HepG2 (cell line): ENCODE measurements at regions not wholly inside any gene's neighbourhood (a gene's known extent, or its start where the extent isn't known, plus 50 kb on each side); places are given as distances from the start of the nearest gene placed in this dataset.
"Not testable (repeated sequence)": the region's sequence is repeated elsewhere in the genome, so short reads cannot be mapped to it uniquely, and the experiment has no call there.

Experiments used
- ATAC-seq: fragments of 200-7000 bp; cut with Tn5 transposase; 3 replicates; pipeline ENCODE4 v1.9.1; 2020; ENCODE audit warnings: mild to moderate bottlenecking, moderate library complexity
- BruUV-seq: library from RNA; stranded (reverse); fragments of 400-500 nt; replicated peaks from 2 replicates; lab custom pipeline; 2021; lab: Mats Ljungman, UMichigan
- CTCF ChIA-PET: fragments of 300-600 bp; formaldehyde crosslinking; extraction: SDS; loops from one replicate; lab custom pipeline; 2021; ENCODE audit warnings: low total read pairs, inconsistent platforms, low intra/inter-chr PET ratio; lab: Yijun Ruan, JAX
- POLR2A ChIA-PET: fragments of 350-600 bp; sonication (Branson Sonifier 250); formaldehyde crosslinking; loops from one replicate; lab custom pipeline; 2020; ENCODE audit warnings: antibody characterized with exemption, inconsistent platforms; lab: Yijun Ruan, JAX
- DNase-seq: peaks from one replicate; pipeline ENCODE4 v3.0.0-alpha.2; 2015; ENCODE audit warnings: low spot score
- FAIRE-seq: peaks from 3 replicates; lab custom pipeline; 2011; peaks lifted over from hg19 to GRCh38; lab: Jason Lieb, UNC
- H2AFZ ChIP-seq: one replicate; pipeline ENCODE4 v1.6.1; 2011; ENCODE audit warnings: low read length, inconsistent platforms
- H3K27ac ChIP-seq: fragments of 300-600 bp; 3 replicates; pipeline ENCODE4 v1.8.0; 2011; ENCODE audit warnings: mixed run types, mild to moderate bottlenecking, mixed read lengths, low read length, inconsistent platforms; ENCODE audit not compliant: insufficient read depth; ENCODE audit errors: extremely low read length
- H3K27me3 ChIP-seq, 2 experiments: fragments of 200-600 bp in 1 of 2; 2 replicates in 1 of 2; 3 replicates in 1 of 2; pipeline versions ENCODE4 v1.6.0 to v1.8.0; 2011; ENCODE audit warnings: low read length in 2 of 2, mild to moderate bottlenecking in 2 of 2, moderate library complexity in 2 of 2, inconsistent platforms in 1 of 2; ENCODE audit not compliant: insufficient read depth in 2 of 2, control insufficient read depth in 1 of 2
- H3K36me3 ChIP-seq, 2 experiments: fragments of 200-600 bp in 1 of 2; replicated peaks in 1 of 2; 2 replicates in 1 of 2; 3 replicates in 1 of 2; pipeline versions ENCODE4 v1.5.1 to v1.8.0; 2011; ENCODE audit warnings: low read length in 2 of 2, inconsistent platforms in 1 of 2; ENCODE audit not compliant: insufficient read depth in 2 of 2, control insufficient read depth in 1 of 2
- H3K4me1 ChIP-seq: 2 replicates; pipeline ENCODE4 v1.5.1; 2012; ENCODE audit warnings: low read length, inconsistent platforms; ENCODE audit not compliant: insufficient read depth
- H3K4me2 ChIP-seq: 2 replicates; pipeline ENCODE4 v1.6.0; 2011; ENCODE audit warnings: low read depth, low read length, inconsistent platforms
- H3K4me3 ChIP-seq, 3 experiments: fragments of 200-600 bp in 1 of 3; sonication (generic), shearing (Covaris generic) in 1 of 3; replicated peaks in 1 of 3; 2 replicates each; pipeline ENCODE4 v1.5.1; 2011 to 2016; ENCODE audit warnings: low read length in 3 of 3, inconsistent platforms in 2 of 3, low read depth in 2 of 3, mild to moderate bottlenecking in 2 of 3, control low read depth in 1 of 3, mixed read lengths in 1 of 3; ENCODE audit not compliant: insufficient read depth in 1 of 3
- H3K79me2 ChIP-seq: one replicate; pipeline ENCODE4 v1.6.1; 2011; ENCODE audit warnings: low read length, inconsistent platforms; ENCODE audit not compliant: insufficient read depth
- H3K9ac ChIP-seq: 2 replicates; pipeline ENCODE4 v1.6.0; 2011; ENCODE audit warnings: mild to moderate bottlenecking, low read depth, low read length, inconsistent platforms; ENCODE audit not compliant: insufficient read depth
- H3K9me3 ChIP-seq: 2 replicates; pipeline ENCODE4 v1.5.1; 2012; ENCODE audit warnings: mild to moderate bottlenecking, low read length
- H4K20me1 ChIP-seq: 2 replicates; pipeline ENCODE4 v1.6.0; 2011; ENCODE audit warnings: inconsistent platforms, mild to moderate bottlenecking, low read length, moderate library complexity; ENCODE audit not compliant: insufficient read depth
- FOXA3 ChIP-seq: IDR thresholded peaks from 2 replicates; pipeline ENCODE4 v1.6.1; 2016; ENCODE audit warnings: missing genetic modification reagents, missing compliant biosample characterization
- HNF4A ChIP-seq: sonication (generic); formaldehyde crosslinking; IDR thresholded peaks from 2 replicates; pipeline ENCODE4 v1.4.0; 2020; ENCODE audit warnings: missing genetic modification reagents
- KAT8 ChIP-seq: IDR thresholded peaks from 2 replicates; pipeline ENCODE4 v1.6.1; 2016; ENCODE audit warnings: missing genetic modification reagents, missing compliant biosample characterization
- ZNF644 ChIP-seq: IDR thresholded peaks from 2 replicates; pipeline ENCODE4 v1.6.1; 2016; ENCODE audit warnings: low read depth
- WGBS: methylation state at CpG from one replicate; pipeline ENCODE4 v1.1.6; 2017; ENCODE audit warnings: low lambda C conversion rate; 5-methylcytosine and 5-hydroxymethylcytosine counted together
- in situ Hi-C: cut with HindIII; loops from 2 replicates; pipeline ENCODE4 v1.10.0; 2017; ENCODE audit warnings: low pct_unique_long_range_greater_than_20kb; ENCODE audit not compliant: extremely low pct_ligation_motif_present
- intact Hi-C: fragments of 100-400 bp; cut with micrococcal nuclease; formaldehyde crosslinking; loops from one replicate; pipeline ENCODE4 v1.10.0; 2022; ENCODE audit not compliant: unreplicated experiment

DNA sequence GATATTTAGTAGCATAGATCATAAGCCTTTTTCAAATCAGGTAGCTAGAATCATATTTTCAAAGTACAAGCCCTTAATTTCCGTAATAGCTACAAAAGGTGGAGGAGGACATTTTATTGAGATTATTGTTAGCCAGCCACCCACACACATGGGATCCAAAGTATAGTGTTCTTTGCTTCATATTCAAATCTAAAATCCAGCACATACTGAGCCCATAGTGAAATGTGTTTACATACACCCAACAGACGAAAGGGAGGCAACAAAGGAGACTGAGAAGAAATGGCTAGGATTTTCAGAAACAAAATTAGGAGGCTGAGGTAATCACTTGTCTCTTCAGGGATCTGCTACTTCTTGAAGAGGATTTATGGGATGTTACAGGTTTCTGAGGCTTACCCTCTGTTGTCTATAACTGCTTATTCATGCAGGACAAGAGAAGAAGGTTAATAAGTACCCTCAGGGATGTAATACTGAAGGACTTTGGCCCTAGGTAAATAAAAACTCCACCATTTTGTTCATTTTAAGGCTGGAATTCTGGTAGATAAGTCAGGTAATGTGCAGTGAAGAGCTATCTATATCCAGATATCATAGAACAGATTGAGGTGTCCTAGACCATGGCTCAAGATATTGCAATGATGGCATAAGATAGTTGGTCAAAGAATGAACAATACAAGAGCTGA is 182.1 kb downstream of the SPDYE17 start:
- peak; percentile 65 for DNase-seq

DNA sequence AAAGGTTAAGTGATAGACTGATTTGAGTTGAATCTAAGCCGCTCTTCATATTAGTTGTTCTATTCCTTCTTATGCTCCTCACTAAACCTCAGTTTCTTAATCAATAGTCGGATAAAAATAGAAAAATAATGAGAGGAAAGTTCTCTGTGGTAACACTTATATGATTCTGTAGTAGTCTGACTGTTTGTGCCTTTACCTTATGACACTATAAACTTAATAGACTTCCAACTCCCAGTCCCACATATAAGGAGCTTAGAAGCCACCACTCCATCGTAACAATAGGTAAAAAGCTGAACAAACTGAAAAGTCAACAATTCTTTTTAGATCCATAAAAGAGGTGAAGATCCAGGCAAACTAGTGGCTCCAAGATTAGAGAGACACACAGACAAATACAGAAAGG is 192.3 kb downstream of the SPDYE17 start:
- H3K27ac ChIP-seq, result not testable (repeated sequence)

More for the DNA sequence above, 182.1 kb downstream of the SPDYE17 start:
- not testable (repeated sequence) for H4K20me1 ChIP-seq, H3K9ac ChIP-seq, H2AFZ ChIP-seq, BruUV-seq, H3K4me3 ChIP-seq
- H3K4me1 ChIP-seq, result peaks cover 13% of the 10 kb centered on the region
- ATAC-seq, result peak; percentile 95
- 0 out of 2 replicates have a peak, but pooled peaks have one; percentile 26 for TF ChIP-seq KAT8 (CRISPR knock-in tag)
- TF ChIP-seq ZNF644 (CRISPR knock-in tag), result peak; percentile 47; the same call in 1 of the 2 replicates
- 0 out of 2 replicates have a peak, but pooled peaks have one; percentile 11 for TF ChIP-seq FOXA3 (CRISPR knock-in tag)
- TF ChIP-seq HNF4A (CRISPR knock-in tag), result peak; percentile 56
- TF ChIP-seq, all 625 proteins: peak for 4; not testable (repeated sequence) for 621
- CTCF ChIA-PET, H3K27ac ChIP-seq, H3K27me3 ChIP-seq, H3K9me3 ChIP-seq, POLR2A ChIA-PET, H3K36me3 ChIP-seq, H3K79me2 ChIP-seq, in situ Hi-C loops, intact Hi-C loops, FAIRE-seq: not testable (repeated sequence)
- WGBS, result 42% methylated on average over 2 of the region's 2 CpGs
- H3K4me2 ChIP-seq, result peak overlapping the region; percentile 9; the same call in 1 of the 2 replicates

DNA sequence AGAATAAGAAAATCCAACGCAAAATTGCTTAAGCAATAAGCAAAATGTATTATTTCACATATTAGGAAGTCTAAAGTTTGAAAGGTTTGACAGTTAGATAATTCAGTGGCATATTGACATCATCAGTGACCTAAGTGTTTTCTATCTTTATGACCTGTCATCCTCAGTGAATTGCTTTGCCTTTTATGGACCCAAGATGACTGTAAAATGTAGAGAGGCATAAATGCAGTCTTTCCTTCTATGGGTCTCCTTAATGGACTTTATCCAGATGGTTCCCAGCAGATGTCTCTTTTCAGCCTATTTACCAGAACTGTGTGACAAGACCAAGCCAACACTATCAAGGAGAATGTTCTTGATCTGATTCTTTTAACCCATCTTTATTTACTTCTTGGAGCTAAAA is 192.9 kb downstream of the SPDYE17 start:
- DNase-seq, H3K79me2 ChIP-seq, H2AFZ ChIP-seq, BruUV-seq, ATAC-seq, H3K27me3 ChIP-seq, intact Hi-C loops, CTCF ChIA-PET, H3K9ac ChIP-seq, H3K4me1 ChIP-seq, FAIRE-seq, H3K36me3 ChIP-seq, H3K27ac ChIP-seq, H3K4me3 ChIP-seq, H3K9me3 ChIP-seq, H4K20me1 ChIP-seq, H3K4me2 ChIP-seq, POLR2A ChIA-PET, in situ Hi-C loops: not testable (repeated sequence)
- WGBS, result 10% methylated on average over 1 of the region's 1 CpG

More for the DNA sequence above, 192.3 kb downstream of the SPDYE17 start:
- H3K79me2 ChIP-seq, H3K9ac ChIP-seq, ATAC-seq, FAIRE-seq, H2AFZ ChIP-seq, H3K4me2 ChIP-seq, H4K20me1 ChIP-seq, H3K9me3 ChIP-seq, POLR2A ChIA-PET, CTCF ChIA-PET, DNase-seq, intact Hi-C loops, H3K36me3 ChIP-seq, H3K27me3 ChIP-seq, BruUV-seq, H3K4me3 ChIP-seq, in situ Hi-C loops, H3K4me1 ChIP-seq: not testable (repeated sequence)
- WGBS, result 10% methylated on average over 3 of the region's 3 CpGs
